HG03108 (cell line): ENCODE measurements at regions not wholly inside any gene's neighbourhood (a gene's known extent, or its start where the extent isn't known, plus 50 kb on each side); places are given as distances from the start of the nearest gene placed in this dataset.
A peak's percentile ranks its signal among the peaks of the same experiment; 100 is the strongest.

Source experiments
- ATAC-seq: cut with Tn5 transposase; IDR thresholded peaks from one replicate; pipeline ENCODE4 v1.9.1; 2021; ENCODE audit warnings: moderate library complexity; ENCODE audit not compliant: unreplicated experiment

- ATAC-seq, result no peak
These were observed 226.5 kb upstream of the TOPAZ1 start for GRCh38 chr3:44015170-44015569.

GRCh38 chr3:44016818-44017217 is 224.9 kb upstream of the TOPAZ1 start:
- no peak for ATAC-seq

GRCh38 chr3:44018926-44019325 is 222.8 kb upstream of the TOPAZ1 start:
- no peak for ATAC-seq

- no peak for ATAC-seq
These were observed 221.9 kb upstream of the TOPAZ1 start for GRCh38 chr3:44019736-44020135.

- no peak for ATAC-seq
These were observed 221.5 kb upstream of the TOPAZ1 start for GRCh38 chr3:44020143-44020542.

GRCh38 chr3:44021651-44022594 is 219.8 kb upstream of the TOPAZ1 start:
- ATAC-seq, result peak; percentile 54

- no peak for ATAC-seq
These were observed 217.6 kb upstream of the TOPAZ1 start for GRCh38 chr3:44023961-44024593.

- ATAC-seq, result no peak
These were observed 215.3 kb upstream of the TOPAZ1 start for GRCh38 chr3:44026220-44026865.

GRCh38 chr3:44029100-44029499 is 212.6 kb upstream of the TOPAZ1 start:
- no peak for ATAC-seq

- no peak for ATAC-seq
These were observed 211.4 kb upstream of the TOPAZ1 start for GRCh38 chr3:44030285-44030684.

- no peak for ATAC-seq
These were observed 210.9 kb upstream of the TOPAZ1 start for GRCh38 chr3:44030687-44031305.

- no peak for ATAC-seq
These were observed 210.0 kb upstream of the TOPAZ1 start for GRCh38 chr3:44031387-44032380.

- ATAC-seq, result no peak
These were observed 209.2 kb upstream of the TOPAZ1 start for GRCh38 chr3:44032487-44032886.

GRCh38 chr3:44033123-44033522 is 208.6 kb upstream of the TOPAZ1 start:
- ATAC-seq, result no peak

GRCh38 chr3:44036850-44037249 is 204.8 kb upstream of the TOPAZ1 start:
- no peak for ATAC-seq

GRCh38 chr3:44039006-44039405 is 202.7 kb upstream of the TOPAZ1 start:
- ATAC-seq, result no peak

GRCh38 chr3:44041726-44042125 is 200.0 kb upstream of the TOPAZ1 start:
- peak; percentile 38 for ATAC-seq

- ATAC-seq, result no peak
These were observed 198.9 kb upstream of the TOPAZ1 start for GRCh38 chr3:44042772-44043171.

GRCh38 chr3:44045476-44046275 is 196.0 kb upstream of the TOPAZ1 start:
- ATAC-seq, result peak; percentile 87
